Spinal cord (tissue), 9 donors: ENCODE measurements at regions not wholly inside any gene's neighbourhood (a gene's known extent, or its start where the extent isn't known, plus 50 kb on each side); places are given as distances from the start of the nearest gene placed in this dataset.

Source experiments
- DNase-seq, 6 donors: peaks; one replicate each; pipeline versions ENCODE4 v3.0.0 to v3.0.0-alpha.2; 2013 to 2015; ENCODE audit warnings: low spot score in 6 of 6, low read depth in 4 of 6
- H3K27ac ChIP-seq: one replicate; pipeline ENCODE4 v1.5.1; 2013; ENCODE audit warnings: low read depth, low read length, control low read depth
- H3K27me3 ChIP-seq: one replicate; pipeline ENCODE4 v1.6.1; 2013; ENCODE audit warnings: low read length; ENCODE audit not compliant: control insufficient read depth, insufficient read depth
- H3K36me3 ChIP-seq: one replicate; pipeline ENCODE4 v1.6.1; 2013; ENCODE audit warnings: low read length; ENCODE audit not compliant: control insufficient read depth, insufficient read depth
- H3K4me1 ChIP-seq: one replicate; pipeline ENCODE4 v1.6.1; 2013; ENCODE audit warnings: low read length; ENCODE audit not compliant: control insufficient read depth, insufficient read depth
- H3K4me3 ChIP-seq: one replicate; pipeline ENCODE4 v1.5.1; 2013; ENCODE audit warnings: low read depth, low read length, control low read depth
- H3K9me3 ChIP-seq: one replicate; pipeline ENCODE4 v1.6.1; 2013; ENCODE audit warnings: low read length; ENCODE audit not compliant: control insufficient read depth, insufficient read depth
- WGBS: methylation state at CpG from one replicate; pipeline ENCODE4 v1.1.5; 2013; ENCODE audit warnings: missing lambda C conversion rate; ENCODE audit not compliant: insufficient coverage; 5-methylcytosine and 5-hydroxymethylcytosine counted together
- donor health status: healthy.

- Histone ChIP-seq H3K4me1 (peaks cover 6% of the 10 kb centered on the region), H3K9me3 (no peaks in the 10 kb centered on the region), H3K27ac (no peak overlapping the region), H3K4me3 (no peak overlapping the region), H3K27me3 (no peaks in the 10 kb centered on the region), H3K36me3 (no peaks in the 10 kb centered on the region)
- DNase-seq = no peak
- 90% methylated on average over 3 of the region's 3 CpGs for WGBS
These were observed 210.0 kb downstream of the SS18 start for GRCh38 chr18:25880441-25880840.

- H3K27ac ChIP-seq = peak overlapping the region; percentile 73
- H3K27me3 ChIP-seq = no peaks in the 10 kb centered on the region
- 67% methylated on average over 3 of the region's 7 CpGs for WGBS
- no peaks in the 10 kb centered on the region for H3K36me3 ChIP-seq
- peak in 2 of 6 donors; percentile 30 to 58 for DNase-seq
- peaks cover 6% of the 10 kb centered on the region for H3K4me1 ChIP-seq
- no peak overlapping the region for H3K4me3 ChIP-seq
- H3K9me3 ChIP-seq = no peaks in the 10 kb centered on the region
These were observed 214.0 kb downstream of the SS18 start for GRCh38 chr18:25876330-25876948.

GRCh38 chr18:25875551-25876240, 214.7 kb downstream of the SS18 start:
- H3K4me1 ChIP-seq = peaks cover 6% of the 10 kb centered on the region
- peak overlapping the region; percentile 15 for H3K27ac ChIP-seq
- no peaks in the 10 kb centered on the region for H3K9me3 ChIP-seq
- WGBS = 45% methylated on average over 6 of the region's 7 CpGs
- no peak overlapping the region for H3K4me3 ChIP-seq
- H3K36me3 ChIP-seq = no peaks in the 10 kb centered on the region
- DNase-seq = peak in 1 of 6 donors; percentile 17
- no peaks in the 10 kb centered on the region for H3K27me3 ChIP-seq

- Histone ChIP-seq H3K36me3 (no peaks in the 10 kb centered on the region), H3K4me3 (no peak overlapping the region), H3K27ac (no peak overlapping the region), H3K9me3 (no peaks in the 10 kb centered on the region), H3K27me3 (no peaks in the 10 kb centered on the region), H3K4me1 (peaks cover 6% of the 10 kb centered on the region)
- WGBS = 86% methylated on average over 1 of the region's 3 CpGs
- DNase-seq = no peak
These were observed 216.6 kb downstream of the SS18 start for GRCh38 chr18:25873833-25874232.

- no peak overlapping the region for H3K27ac ChIP-seq
- WGBS = no CpG with 5 or more reads among the region's 3 CpGs
- no peaks in the 10 kb centered on the region for H3K9me3 ChIP-seq
- H3K27me3 ChIP-seq = no peaks in the 10 kb centered on the region
- no peak for DNase-seq
- H3K4me1 ChIP-seq = no peaks in the 10 kb centered on the region
- H3K36me3 ChIP-seq = no peaks in the 10 kb centered on the region
- no peak overlapping the region for H3K4me3 ChIP-seq
These were observed 224.1 kb downstream of the SS18 start for GRCh38 chr18:25866331-25866730.

GRCh38 chr18:25862881-25863600, 227.4 kb downstream of the SS18 start:
- no peaks in the 10 kb centered on the region for H3K36me3 ChIP-seq
- H3K4me1 ChIP-seq = no peaks in the 10 kb centered on the region
- no peak for DNase-seq
- H3K27ac ChIP-seq = no peak overlapping the region
- 100% methylated on average over 1 of the region's 9 CpGs for WGBS
- no peaks in the 10 kb centered on the region for H3K27me3 ChIP-seq
- H3K9me3 ChIP-seq = no peaks in the 10 kb centered on the region
- H3K4me3 ChIP-seq = no peak overlapping the region

GRCh38 chr18:25853691-25854433, 236.6 kb downstream of the SS18 start:
- Histone ChIP-seq H3K4me1 (no peaks in the 10 kb centered on the region), H3K36me3 (no peaks in the 10 kb centered on the region), H3K9me3 (no peaks in the 10 kb centered on the region), H3K4me3 (no peak overlapping the region), H3K27ac (no peak overlapping the region), H3K27me3 (no peaks in the 10 kb centered on the region)
- DNase-seq = peak in 1 of 6 donors; percentile 68
- 63% methylated on average over 5 of the region's 7 CpGs for WGBS

GRCh38 chr18:25843791-25844190, 246.6 kb downstream of the SS18 start:
- no peak overlapping the region for H3K27ac ChIP-seq
- no peaks in the 10 kb centered on the region for H3K36me3 ChIP-seq
- no peaks in the 10 kb centered on the region for H3K4me1 ChIP-seq
- 91% methylated on average over 3 of the region's 3 CpGs for WGBS
- no peaks in the 10 kb centered on the region for H3K27me3 ChIP-seq
- no peaks in the 10 kb centered on the region for H3K9me3 ChIP-seq
- no peak for DNase-seq
- H3K4me3 ChIP-seq = no peak overlapping the region

GRCh38 chr18:25842665-25843064, 247.7 kb downstream of the SS18 start:
- no peaks in the 10 kb centered on the region for H3K4me1 ChIP-seq
- WGBS = 0% methylated on average over 1 of the region's 1 CpG
- no peak for DNase-seq
- H3K4me3 ChIP-seq = no peak overlapping the region
- H3K27me3 ChIP-seq = no peaks in the 10 kb centered on the region
- no peaks in the 10 kb centered on the region for H3K36me3 ChIP-seq
- H3K9me3 ChIP-seq = no peaks in the 10 kb centered on the region
- H3K27ac ChIP-seq = no peak overlapping the region
